ENCODE measurements at regions not wholly inside any gene's neighbourhood (a gene's known extent, or its start where the extent isn't known, plus 50 kb on each side); places are given as distances from the start of the nearest gene placed in this dataset.

DNA sequence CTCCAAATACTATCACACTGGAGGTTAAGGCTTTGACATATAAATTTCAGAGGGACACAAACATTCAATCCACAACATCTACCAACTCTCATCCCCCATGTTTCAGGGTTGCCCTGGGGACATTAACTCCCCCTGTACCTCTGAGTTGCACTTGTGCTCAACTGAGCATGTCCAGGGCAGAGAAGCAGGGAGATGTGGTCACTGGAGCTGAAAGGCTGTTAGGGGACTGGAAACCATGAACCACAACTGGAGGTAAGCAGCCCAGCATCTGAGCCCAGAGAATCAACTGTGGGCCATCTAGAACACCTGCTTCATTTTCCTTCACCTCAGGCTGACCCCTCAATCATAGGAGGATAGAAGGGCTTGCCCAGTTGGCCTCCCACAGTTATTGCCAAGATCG is 641.1 kb downstream of the MID1IP1 start:
- intact Hi-C loops (cut with micrococcal nuclease): no loop called here
- Histone ChIP-seq H3K9me1 (ENCODE audit: control insufficient read depth, insufficient read depth, low read length) (no peaks in the 10 kb centered on the region), H3K4me3 (no peak overlapping the region), H3K27ac (ENCODE audit: extremely low read depth, low read depth, low read length) (no peak overlapping the region), H2AFZ (ENCODE audit: low read depth, low read length) (no peak overlapping the region), H4K20me1 (replicated peaks; ENCODE audit: control insufficient read depth, insufficient read depth, low read length) (no peaks in the 10 kb centered on the region), H3K9ac (ENCODE audit: insufficient read depth in 1 of 2, low read depth in 2 of 2, low read length in 2 of 2) (no peak overlapping the region), H3K79me2 (ENCODE audit: control insufficient read depth, insufficient read depth, low read length) (no peaks in the 10 kb centered on the region), H3K4me2 (ENCODE audit: insufficient read depth, low read length) (no peak overlapping the region), H3K36me3 (ENCODE audit: control insufficient read depth, insufficient read depth, low read length) (no peaks in the 10 kb centered on the region), H3K4me1 (replicated peaks in 1 of 2; ENCODE audit: control insufficient read depth in 2 of 2, insufficient read depth in 2 of 2, low read length in 2 of 2) (peaks cover 7 to 15% of the 10 kb centered on the region in 2 experiments; a peak in 3 of 5 replicates), H3K9me3 (replicated peaks; ENCODE audit: control insufficient read depth, insufficient read depth, low read depth, low read length) (no peaks in the 10 kb centered on the region), H3K27me3 (ENCODE audit: control insufficient read depth in 2 of 2, insufficient read depth in 2 of 2, low read length in 2 of 2) (no peaks in the 10 kb centered on the region)
- TF ChIP-seq LEF1 (IDR thresholded peaks at IDR 0.05): no peak
- TF ChIP-seq RBM34 (IDR thresholded peaks at IDR 0.05; ENCODE audit: borderline replicate concordance, insufficient read depth, low read length): no peak
- no peak for TF ChIP-seq HNRNPL (IDR thresholded peaks at IDR 0.05; ENCODE audit: low read depth, low read length)
- no peak for TF ChIP-seq ZBTB7A (IDR thresholded peaks at IDR 0.05; ENCODE audit: borderline replicate concordance, control insufficient read depth, low read depth, low read length)
- TF ChIP-seq DNMT1 (IDR thresholded peaks at IDR 0.05): no peak
- TF ChIP-seq ZNF830 (CRISPR knock-in tag; IDR thresholded peaks at IDR 0.05): no peak
- TF ChIP-seq TAF1 (IDR thresholded peaks at IDR 0.05; ENCODE audit: control insufficient read depth, extremely low read depth, insufficient read depth, low read length, severe bottlenecking): no peak
- TF ChIP-seq BDP1 (IDR thresholded peaks at IDR 0.05; ENCODE audit: insufficient read depth, insufficient read length): no peak
- no peak for TF ChIP-seq NFYB (IDR thresholded peaks at IDR 0.05; ENCODE audit: extremely low read depth, insufficient read length)
- TF ChIP-seq, protein P1, sequence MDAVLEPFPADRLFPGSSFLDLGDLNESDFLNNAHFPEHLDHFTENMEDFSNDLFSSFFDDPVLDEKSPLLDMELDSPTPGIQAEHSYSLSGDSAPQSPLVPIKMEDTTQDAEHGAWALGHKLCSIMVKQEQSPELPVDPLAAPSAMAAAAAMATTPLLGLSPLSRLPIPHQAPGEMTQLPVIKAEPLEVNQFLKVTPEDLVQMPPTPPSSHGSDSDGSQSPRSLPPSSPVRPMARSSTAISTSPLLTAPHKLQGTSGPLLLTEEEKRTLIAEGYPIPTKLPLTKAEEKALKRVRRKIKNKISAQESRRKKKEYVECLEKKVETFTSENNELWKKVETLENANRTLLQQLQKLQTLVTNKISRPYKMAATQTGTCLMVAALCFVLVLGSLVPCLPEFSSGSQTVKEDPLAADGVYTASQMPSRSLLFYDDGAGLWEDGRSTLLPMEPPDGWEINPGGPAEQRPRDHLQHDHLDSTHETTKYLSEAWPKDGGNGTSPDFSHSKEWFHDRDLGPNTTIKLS (IDR thresholded peaks at IDR 0.05; ENCODE audit: borderline replicate concordance, low read depth): no peak
- TF ChIP-seq, protein P2, sequence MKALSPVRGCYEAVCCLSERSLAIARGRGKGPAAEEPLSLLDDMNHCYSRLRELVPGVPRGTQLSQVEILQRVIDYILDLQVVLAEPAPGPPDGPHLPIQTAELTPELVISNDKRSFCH (CRISPR knock-in tag; IDR thresholded peaks at IDR 0.05): no peak
- TF ChIP-seq, protein P2 (tag; IDR thresholded peaks at IDR 0.05): no peak
- TF ChIP-seq ZNF695 (CRISPR knock-in tag; IDR thresholded peaks at IDR 0.05): no peak
- no peak for DNase-seq (ENCODE audit: extremely low read depth in 1 of 4, low spot score in 3 of 4)
- in situ Hi-C loops (cut with MboI): loop anchor here (10.0 kb wide), 1 partner anchor 768 kb away; no protein-coding TSS in a partner anchor
- 38% methylated on average over 1 of the region's 1 CpG for WGBS (ENCODE audit: insufficient coverage, low coverage, missing lambda C conversion rate)
- BruUV-seq (replicated peaks): no TSS peak
- CTCF ChIA-PET (ENCODE audit: low intra/inter-chr PET ratio): no interaction called here
- POLR2A ChIA-PET: no interaction called here
- no peak for FAIRE-seq
- ATAC-seq: no peak
